ENCODE measurements at regions not wholly inside any gene's neighbourhood (a gene's known extent, or its start where the extent isn't known, plus 50 kb on each side); places are given as distances from the start of the nearest gene placed in this dataset.

DNA sequence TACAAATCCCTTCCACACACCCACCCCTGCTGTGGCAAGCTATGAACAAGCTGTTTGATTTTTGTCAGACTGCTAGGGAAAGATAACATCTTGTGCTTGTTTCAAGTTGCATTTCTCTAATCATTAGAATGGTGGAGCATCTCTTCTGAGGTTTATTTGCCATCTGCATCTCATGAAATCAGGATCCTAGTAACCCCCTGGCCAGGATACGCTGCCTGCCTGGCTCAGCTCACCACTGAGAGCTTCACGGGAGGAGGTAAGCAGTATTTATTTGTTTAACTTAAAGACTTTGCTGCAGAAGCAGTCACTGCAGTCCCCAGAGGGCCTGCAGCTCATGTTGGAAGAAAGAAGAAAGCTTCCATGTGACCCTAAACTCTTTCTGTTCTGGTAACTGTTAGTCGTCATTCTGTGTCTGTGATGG is 83.3 kb upstream of the CXCL14 start:
- no peak overlapping the region for H3K27ac Mint-ChIP-seq
- H3K36me3 Mint-ChIP-seq (ENCODE audit: insufficient read depth), result no peaks in the 10 kb centered on the region

DNA sequence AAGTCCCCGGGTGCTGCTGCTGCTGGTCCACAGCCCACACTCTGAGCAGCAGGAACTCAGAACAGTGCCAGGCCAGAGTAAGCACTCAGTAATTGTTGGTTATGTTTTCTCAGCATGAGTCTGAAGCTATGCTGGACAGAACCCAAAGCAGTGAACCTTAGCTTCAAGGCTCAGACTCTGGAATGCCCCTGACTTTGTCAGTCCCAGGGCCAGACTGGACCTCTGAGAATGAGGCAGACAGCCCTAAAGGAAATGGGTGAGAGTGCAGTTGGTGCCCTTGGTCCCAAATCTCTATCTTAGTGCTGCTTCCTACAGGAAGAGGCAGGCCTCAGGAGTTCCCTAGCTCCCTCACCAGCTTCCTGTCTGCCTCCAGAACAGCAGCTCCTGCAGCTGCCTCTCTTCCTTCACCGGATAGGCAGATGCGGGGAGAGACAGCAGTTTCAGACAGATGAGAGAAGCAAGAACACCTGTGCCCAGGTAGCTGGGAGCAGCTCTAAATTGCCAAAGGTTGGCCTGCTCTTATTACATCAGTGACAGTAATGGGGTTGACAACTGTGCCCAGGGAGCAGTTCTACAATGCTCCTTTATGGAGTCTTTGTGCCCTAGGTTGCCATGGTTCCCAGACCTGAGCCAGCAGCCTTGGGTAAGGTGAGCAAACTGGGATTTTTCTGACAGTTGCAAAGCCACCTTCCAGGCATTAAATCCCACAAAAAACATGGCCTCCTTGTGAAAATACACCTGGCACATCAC is 82.2 kb upstream of the CXCL14 start:
- H3K36me3 Mint-ChIP-seq (ENCODE audit: insufficient read depth), result no peaks in the 10 kb centered on the region
- H3K4me3 Mint-ChIP-seq (ENCODE audit: low read depth), result no peak overlapping the region
- no peaks in the 10 kb centered on the region for H3K9me3 Mint-ChIP-seq (ENCODE audit: low read depth)
- TF ChIP-seq, protein P1, sequence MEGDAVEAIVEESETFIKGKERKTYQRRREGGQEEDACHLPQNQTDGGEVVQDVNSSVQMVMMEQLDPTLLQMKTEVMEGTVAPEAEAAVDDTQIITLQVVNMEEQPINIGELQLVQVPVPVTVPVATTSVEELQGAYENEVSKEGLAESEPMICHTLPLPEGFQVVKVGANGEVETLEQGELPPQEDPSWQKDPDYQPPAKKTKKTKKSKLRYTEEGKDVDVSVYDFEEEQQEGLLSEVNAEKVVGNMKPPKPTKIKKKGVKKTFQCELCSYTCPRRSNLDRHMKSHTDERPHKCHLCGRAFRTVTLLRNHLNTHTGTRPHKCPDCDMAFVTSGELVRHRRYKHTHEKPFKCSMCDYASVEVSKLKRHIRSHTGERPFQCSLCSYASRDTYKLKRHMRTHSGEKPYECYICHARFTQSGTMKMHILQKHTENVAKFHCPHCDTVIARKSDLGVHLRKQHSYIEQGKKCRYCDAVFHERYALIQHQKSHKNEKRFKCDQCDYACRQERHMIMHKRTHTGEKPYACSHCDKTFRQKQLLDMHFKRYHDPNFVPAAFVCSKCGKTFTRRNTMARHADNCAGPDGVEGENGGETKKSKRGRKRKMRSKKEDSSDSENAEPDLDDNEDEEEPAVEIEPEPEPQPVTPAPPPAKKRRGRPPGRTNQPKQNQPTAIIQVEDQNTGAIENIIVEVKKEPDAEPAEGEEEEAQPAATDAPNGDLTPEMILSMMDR (IDR thresholded peaks at IDR 0.05; ENCODE audit: unreplicated experiment), result no peak
- DNase-seq (ENCODE audit: low spot score, unreplicated experiment), result no peak
- H3K27me3 Mint-ChIP-seq, result peaks cover 7% of the 10 kb centered on the region
- H3K4me1 Mint-ChIP-seq (ENCODE audit: low read depth), result peaks cover 2% of the 10 kb centered on the region
- no peak overlapping the region for H3K27ac Mint-ChIP-seq

More for the DNA sequence above, 83.3 kb upstream of the CXCL14 start:
- no peaks in the 10 kb centered on the region for H3K9me3 Mint-ChIP-seq (ENCODE audit: low read depth)
- H3K4me1 Mint-ChIP-seq (ENCODE audit: low read depth), result peaks cover 2% of the 10 kb centered on the region
- no peak overlapping the region for H3K4me3 Mint-ChIP-seq (ENCODE audit: low read depth)
- no peak for DNase-seq (ENCODE audit: low spot score, unreplicated experiment)
- TF ChIP-seq, protein P1 (IDR thresholded peaks at IDR 0.05; ENCODE audit: unreplicated experiment), result no peak
- peaks cover 7% of the 10 kb centered on the region for H3K27me3 Mint-ChIP-seq

DNA sequence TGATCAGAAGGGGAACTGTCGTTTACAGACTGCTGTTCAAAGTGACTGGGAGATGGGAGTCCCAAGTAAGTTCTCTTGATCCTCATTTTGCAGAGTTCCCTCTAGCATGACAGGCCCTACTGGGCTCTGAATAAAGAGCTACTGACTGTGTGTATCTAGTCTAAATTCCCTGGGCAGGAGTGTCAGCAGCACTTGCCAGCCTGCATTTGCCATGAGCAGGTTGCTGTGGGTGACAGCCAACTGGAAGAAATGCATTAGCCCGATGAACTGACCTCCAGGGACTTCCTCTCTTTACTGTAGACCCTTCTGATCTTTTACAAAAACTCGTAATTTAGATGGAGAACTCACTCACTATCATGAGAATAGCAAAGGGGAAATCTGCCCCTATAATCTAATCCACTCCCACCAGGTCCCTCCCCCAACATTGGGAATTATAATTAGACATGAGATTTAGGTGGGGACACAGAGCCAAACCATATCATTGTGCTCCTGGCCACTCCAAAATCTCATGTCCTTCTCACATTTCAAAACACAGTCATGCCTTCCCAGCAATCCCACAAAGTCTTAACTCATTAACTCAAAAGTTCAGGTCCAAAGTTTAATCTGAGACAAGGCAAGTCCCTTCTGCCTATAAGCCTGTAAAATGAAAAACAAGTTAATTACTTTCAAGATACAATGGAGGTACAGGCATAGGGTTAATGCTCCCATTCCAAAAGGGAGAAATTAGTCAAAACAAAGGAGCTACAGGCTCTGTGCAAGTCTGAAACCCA is 78.9 kb upstream of the CXCL14 start:
- H3K4me1 Mint-ChIP-seq (ENCODE audit: low read depth), result peaks cover 2% of the 10 kb centered on the region
- H3K9me3 Mint-ChIP-seq (ENCODE audit: low read depth), result no peaks in the 10 kb centered on the region
- peaks cover 5% of the 10 kb centered on the region for H3K27me3 Mint-ChIP-seq
- no peaks in the 10 kb centered on the region for H3K36me3 Mint-ChIP-seq (ENCODE audit: insufficient read depth)
- no peak overlapping the region for H3K4me3 Mint-ChIP-seq (ENCODE audit: low read depth)
- TF ChIP-seq, protein P1 (IDR thresholded peaks at IDR 0.05; ENCODE audit: unreplicated experiment), result no peak
- no peak overlapping the region for H3K27ac Mint-ChIP-seq
- no peak for DNase-seq (ENCODE audit: low spot score, unreplicated experiment)

DNA sequence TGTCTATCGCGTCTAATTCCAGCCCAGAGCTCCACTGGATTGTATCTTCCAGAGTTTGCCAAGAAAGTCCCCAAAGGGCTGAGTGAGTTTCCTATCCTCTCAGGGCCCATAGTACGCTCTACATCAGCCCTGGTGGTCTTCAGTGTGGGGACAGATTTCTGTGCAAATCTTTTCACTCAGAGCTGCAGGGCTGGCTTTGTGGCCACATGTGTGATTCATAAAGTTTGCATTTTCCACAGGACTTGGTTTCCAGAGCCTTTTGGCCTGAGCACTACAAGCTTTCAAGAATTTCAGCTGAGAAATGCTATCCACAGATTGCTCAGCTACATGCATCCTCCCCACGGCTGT is 76.7 kb upstream of the CXCL14 start:
- TF ChIP-seq, protein P1 (IDR thresholded peaks at IDR 0.05; ENCODE audit: unreplicated experiment), result no peak
- H3K4me3 Mint-ChIP-seq (ENCODE audit: low read depth), result no peak overlapping the region
- no peak for DNase-seq (ENCODE audit: low spot score, unreplicated experiment)
- peaks cover 2% of the 10 kb centered on the region for H3K4me1 Mint-ChIP-seq (ENCODE audit: low read depth)
- no peak overlapping the region for H3K27ac Mint-ChIP-seq
- H3K36me3 Mint-ChIP-seq (ENCODE audit: insufficient read depth), result no peaks in the 10 kb centered on the region
- H3K9me3 Mint-ChIP-seq (ENCODE audit: low read depth), result no peaks in the 10 kb centered on the region
- peaks cover 2% of the 10 kb centered on the region for H3K27me3 Mint-ChIP-seq

DNA sequence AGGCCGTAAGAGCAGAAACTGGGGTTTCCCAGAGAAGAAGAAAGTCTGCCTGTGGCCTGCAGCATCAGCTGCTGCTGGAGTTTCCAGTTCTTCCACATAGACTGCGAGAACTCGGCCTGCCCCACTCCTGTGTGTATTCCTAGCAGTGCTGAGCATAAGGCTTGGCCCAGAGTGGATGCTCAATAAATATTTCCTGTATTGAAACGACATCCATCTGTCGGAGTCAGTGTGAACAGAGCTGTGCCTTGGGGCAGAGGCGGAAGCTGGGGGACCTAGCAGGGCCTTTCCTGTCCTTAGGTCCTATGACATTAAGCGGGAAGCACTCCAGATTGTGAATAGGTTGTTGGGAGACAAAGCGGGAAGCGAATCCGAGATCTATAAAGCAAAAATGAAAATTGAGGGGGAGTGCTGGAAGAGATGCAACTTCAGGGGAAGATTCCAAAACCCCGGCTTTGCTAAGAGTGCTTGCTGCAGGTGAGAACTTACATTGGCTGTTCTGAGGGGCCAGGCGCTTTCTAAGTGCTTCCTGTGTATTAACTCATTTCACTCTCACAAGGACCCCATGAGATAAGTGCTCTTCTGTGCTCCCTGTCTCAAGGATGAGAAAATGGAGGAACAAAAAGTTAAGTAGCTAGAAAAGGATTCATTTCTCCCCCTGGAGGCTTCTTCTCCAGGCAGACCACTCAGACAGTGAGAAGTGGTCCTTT is 76.1 kb upstream of the CXCL14 start:
- Mint-ChIP-seq H3K9me3 (ENCODE audit: low read depth) (no peaks in the 10 kb centered on the region), H3K27ac (no peak overlapping the region), H3K4me3 (ENCODE audit: low read depth) (no peak overlapping the region), H3K27me3 (peaks cover 2% of the 10 kb centered on the region), H3K36me3 (ENCODE audit: insufficient read depth) (no peaks in the 10 kb centered on the region), H3K4me1 (ENCODE audit: low read depth) (peaks cover 2% of the 10 kb centered on the region)
- no peak for DNase-seq (ENCODE audit: low spot score, unreplicated experiment)
- TF ChIP-seq, protein P1 (IDR thresholded peaks at IDR 0.05; ENCODE audit: unreplicated experiment), result no peak

Measured in progenitor cell of endocrine pancreas (in vitro differentiated cells).